ENCODE measurements at regions not wholly inside any gene's neighbourhood (a gene's known extent, or its start where the extent isn't known, plus 50 kb on each side); places are given as distances from the start of the nearest gene placed in this dataset.

DNA sequence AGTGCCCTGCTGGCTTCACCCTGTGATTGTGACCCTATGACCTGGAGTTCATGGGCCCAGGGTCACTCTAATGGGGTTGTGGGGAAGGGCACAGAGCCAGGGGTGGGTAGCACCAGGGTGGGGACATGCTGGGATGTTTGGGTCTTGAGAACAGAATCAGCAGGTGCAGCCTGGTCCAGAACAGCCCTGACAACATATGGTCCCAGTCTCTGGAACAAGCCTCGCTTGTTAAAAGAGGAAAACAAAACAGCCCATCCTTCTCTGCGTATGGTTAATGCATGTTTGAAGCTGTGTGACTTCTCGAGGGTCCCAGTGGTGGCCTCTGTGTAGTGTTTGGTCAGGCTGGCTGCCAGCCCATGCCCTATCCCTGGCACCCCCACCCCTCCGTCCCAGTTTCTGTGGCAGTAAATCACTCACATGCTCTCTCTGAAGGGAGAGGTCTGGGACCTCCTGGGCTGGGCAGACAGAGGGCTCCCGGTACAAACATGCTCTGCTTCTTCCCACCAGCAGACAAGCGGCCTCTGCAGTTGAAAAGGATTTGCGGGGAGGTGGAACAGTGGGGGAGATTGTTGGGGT lies 79.4 kb downstream of the FAM241B start:
- TF ChIP-seq, protein P1, sequence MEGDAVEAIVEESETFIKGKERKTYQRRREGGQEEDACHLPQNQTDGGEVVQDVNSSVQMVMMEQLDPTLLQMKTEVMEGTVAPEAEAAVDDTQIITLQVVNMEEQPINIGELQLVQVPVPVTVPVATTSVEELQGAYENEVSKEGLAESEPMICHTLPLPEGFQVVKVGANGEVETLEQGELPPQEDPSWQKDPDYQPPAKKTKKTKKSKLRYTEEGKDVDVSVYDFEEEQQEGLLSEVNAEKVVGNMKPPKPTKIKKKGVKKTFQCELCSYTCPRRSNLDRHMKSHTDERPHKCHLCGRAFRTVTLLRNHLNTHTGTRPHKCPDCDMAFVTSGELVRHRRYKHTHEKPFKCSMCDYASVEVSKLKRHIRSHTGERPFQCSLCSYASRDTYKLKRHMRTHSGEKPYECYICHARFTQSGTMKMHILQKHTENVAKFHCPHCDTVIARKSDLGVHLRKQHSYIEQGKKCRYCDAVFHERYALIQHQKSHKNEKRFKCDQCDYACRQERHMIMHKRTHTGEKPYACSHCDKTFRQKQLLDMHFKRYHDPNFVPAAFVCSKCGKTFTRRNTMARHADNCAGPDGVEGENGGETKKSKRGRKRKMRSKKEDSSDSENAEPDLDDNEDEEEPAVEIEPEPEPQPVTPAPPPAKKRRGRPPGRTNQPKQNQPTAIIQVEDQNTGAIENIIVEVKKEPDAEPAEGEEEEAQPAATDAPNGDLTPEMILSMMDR (IDR thresholded peaks at IDR 0.05): no peak
- no peak for TF ChIP-seq POLR2A (IDR thresholded peaks at IDR 0.05)

Data from thyroid gland (tissue), 4 donors.